ENCODE measurements at regions not wholly inside any gene's neighbourhood (a gene's known extent, or its start where the extent isn't known, plus 50 kb on each side); places are given as distances from the start of the nearest gene placed in this dataset.
A peak's percentile ranks its signal among the peaks of the same experiment; 100 is the strongest.
"Not testable (repeated sequence)": the region's sequence is repeated elsewhere in the genome, so short reads cannot be mapped to it uniquely, and the experiment has no call there.

DNA sequence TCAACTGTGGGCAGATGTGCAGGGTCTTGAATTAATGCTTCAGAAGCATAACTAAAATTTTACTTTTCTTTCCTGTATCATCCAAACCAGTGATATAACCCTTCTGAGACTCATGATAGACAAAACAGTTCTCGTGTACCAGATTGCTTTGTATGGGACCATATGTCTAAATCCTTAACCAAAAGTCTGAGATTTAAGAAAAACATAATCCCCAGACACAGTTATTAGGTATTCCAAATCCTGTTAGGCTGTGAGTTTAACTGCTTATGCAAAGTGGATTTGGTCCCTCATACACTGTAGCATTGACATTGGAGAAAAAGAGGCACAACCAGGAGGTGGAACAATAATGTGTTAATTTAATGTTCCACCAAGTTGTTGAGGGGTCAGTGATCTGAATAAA is 235.0 kb downstream of the PMAIP1 start:
- no peak for DNase-seq (ENCODE audit: low spot score)

DNA sequence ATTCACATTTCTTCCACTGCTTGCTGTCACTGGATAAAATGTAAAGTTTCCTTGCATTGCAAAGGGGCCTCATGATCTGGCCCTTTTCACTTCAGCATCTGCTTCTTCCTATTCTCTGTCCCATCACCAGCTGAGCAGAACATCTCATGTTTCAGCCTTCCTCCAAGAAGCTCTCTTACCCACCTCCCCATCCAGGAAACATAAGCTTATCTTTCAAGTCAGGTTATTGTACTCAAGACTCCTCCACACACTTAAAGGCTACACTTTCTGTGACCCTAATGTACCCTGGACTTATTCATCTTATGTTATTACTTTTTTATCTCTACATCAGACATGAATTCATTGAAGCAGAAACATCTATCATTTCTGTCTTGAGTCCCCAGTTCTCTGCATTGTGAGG is 230.5 kb downstream of the PMAIP1 start:
- no peak for DNase-seq (ENCODE audit: low spot score)

DNA sequence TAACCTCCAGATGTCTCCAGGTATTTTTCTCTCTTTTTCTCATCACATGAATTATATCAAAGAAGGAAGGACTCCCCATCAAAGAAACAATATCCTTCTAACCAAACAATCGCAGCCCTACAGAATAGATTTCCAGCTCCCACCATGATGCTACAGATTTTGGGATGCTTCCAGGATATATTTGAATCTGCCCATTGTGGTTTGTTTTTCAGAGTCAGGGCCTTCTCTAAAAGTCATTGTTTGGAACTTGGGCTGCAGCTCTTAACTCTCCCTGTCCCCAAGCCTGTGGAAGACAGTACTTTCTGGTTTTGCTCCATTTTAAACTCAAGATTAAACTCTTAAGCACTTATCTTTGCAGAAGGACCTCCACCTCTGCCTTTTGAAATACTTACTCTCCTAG is 223.2 kb downstream of the PMAIP1 start:
- no peak for DNase-seq (ENCODE audit: low spot score)

DNA sequence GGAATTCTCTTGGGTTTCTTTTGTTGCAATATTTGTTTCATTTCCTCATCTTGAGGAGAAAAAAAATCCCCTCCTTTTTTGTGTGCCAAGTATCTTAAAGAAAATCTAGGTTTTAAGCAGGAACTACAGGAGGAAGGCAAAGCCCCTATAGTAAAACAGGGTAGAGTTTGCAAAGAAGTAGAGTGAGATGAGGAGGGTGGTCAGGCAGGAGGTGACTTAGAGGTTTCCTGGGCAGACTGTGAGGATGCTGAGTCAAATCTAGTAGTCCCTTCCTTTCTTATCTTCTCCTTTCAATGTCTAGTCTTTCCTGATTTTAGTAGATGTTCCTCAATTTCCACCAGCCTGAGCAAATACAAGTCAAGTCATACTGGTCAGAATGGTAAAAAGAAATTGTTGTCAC is 222.5 kb downstream of the PMAIP1 start:
- DNase-seq (ENCODE audit: low spot score) = no peak

DNA sequence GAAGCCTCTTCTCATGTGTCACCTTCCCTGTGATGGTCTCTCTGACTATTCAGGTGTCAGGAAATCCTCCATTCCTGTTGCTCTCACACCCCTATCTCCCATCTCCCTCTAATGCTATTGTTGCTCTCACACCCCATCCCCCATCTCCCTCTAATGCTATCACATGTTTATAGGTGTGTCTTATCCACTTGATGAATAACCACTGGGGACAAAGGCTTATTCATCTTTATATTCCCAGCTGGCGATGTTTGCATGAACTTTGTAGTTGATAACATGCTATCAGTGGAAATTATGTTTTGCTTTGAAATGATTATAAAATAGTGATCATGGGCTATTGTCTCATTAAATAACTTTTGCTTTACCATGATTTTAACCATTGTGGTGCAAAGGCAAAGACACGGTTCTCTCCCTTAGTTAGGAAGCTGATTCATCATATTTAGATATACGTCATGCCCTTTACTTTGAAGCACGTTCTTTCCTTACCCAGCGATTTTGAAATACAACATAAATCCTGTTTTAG is 220.5 kb downstream of the PMAIP1 start:
- DNase-seq (ENCODE audit: low spot score) = no peak

DNA sequence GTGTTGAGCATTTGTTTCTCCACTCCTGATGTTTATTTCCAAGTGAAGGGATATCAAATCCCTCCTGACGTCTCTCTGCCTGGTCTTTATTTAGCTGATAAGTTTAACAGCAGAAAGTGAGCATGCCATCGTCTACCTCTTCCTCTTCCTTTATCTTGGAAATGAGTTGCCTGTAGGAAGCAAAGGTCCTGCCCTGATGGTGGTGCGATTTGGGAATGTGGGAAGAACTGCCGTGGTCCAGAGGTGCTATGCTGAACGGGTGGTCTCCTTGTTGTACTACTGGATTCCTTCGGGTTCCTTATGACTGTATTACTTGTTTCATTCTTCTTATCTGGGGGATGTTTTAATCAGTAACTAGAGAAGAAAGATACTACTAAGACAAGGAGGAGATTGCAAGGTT is 217.5 kb downstream of the PMAIP1 start:
- DNase-seq (ENCODE audit: low spot score) = no peak

DNA sequence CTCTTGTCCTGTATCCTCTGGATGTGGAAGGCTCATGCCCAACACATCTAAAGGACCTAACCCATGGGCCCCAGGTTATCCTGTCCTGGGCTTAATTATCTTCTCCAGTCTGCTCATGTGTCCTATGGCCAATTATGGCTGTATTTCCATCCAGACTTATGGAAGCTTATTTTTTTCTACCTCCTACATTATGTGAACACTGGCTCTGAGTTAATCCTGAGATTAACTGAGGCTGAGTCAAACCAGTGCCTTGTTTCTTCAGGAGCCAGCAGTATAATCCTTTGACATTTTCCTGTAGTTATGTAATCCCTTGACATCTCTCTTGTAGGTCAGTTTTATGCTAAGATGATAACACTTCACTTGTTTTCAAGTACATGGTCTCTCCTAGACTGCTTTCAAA is 213.6 kb downstream of the PMAIP1 start:
- DNase-seq (ENCODE audit: low spot score) = no peak

DNA sequence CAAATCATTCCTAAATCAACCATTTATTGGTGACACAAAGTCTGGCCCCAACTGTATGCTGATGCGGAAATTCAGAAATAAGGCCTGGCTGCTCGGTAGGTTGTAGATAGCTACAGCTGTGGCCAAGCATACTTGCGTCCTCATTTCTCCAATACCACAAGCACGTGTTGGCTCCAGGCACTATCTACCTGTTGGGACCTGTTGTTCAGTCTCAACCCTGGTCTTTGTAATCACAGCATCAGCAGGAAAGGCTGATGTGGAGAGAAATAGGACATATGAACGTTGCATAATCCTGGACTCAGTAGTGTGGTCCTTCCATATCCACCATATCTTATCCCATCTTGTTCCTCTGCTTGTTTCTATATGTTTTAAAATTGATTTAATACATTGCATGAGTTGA is 212.6 kb downstream of the PMAIP1 start:
- DNase-seq (ENCODE audit: low spot score) = no peak

DNA sequence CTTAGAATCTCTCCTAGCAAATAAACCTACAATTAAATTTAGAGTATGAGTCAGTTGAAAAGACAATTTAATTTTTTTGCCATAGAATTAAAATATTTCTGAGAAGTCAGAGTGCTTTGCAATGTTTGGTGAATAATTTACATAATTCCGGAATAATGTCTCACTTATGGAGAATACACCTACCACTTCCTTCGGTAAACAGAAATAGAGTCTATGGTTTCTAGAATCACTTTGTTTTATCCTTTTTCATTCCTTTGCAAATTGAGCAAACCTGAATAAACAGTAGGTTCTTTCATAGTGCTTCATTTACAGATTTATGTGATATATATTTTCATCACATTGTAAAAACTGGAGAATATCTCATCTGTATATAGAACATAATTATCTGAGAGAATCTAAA is 211.7 kb downstream of the PMAIP1 start:
- no peak for DNase-seq (ENCODE audit: low spot score)

DNA sequence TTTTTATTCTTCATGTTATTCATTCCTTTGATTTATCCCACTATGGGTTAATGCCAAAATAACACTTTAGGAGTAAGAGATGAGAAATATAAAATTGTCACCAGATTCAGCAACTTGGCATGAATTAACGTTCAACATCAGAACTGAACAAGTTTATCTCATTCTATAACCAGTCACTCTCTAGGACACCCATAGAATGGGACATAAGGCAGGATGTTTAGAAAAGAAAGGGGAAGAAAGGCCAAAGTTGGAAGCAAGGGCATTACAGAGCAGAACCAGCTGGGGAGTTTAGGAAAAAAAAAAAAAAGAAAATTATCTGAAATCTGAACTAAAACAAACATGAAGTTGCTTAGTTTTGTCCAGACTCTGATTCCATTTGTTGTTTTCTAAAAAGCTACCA is 211.0 kb downstream of the PMAIP1 start:
- DNase-seq (ENCODE audit: low spot score) = no peak

DNA sequence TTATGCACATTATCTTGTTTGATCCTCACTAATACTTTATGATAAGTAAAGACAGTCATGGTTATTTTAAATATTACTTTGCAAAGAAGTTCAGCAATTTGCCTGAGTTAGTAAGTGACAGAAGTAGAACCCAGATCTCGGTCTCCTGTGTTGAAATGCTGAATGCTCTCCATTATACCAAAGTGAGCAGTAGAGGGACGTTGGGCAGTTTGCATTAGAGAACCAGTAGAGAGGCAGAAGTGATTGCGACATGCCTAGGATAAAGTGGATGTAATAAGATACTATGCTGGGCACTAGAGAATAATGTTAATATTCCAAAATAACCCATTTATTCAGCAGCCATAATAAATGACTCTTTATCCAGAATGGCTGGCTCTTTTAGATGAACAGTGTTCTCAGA is 201.0 kb downstream of the PMAIP1 start:
- DNase-seq (ENCODE audit: low spot score) = no peak

DNA sequence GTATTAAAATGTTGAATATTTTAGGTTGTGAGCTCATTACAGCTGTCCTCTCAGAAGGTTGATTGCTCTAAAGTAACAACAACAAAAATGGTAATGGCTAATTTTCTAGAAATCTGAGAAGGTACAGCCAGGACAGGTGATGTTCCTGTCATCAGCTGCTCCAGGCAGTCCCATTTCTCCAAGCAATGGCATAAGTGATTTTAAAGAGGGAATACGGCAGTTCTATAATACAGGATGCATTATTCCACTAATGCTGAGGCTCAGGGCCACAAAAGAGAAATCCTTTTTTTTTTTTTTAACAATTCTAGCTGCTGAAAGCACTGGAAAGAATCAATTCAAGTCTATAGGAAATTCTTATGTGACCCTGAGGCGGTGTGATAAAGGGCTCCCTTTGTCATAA is 199.9 kb downstream of the PMAIP1 start:
- DNase-seq (ENCODE audit: low spot score) = no peak

DNA sequence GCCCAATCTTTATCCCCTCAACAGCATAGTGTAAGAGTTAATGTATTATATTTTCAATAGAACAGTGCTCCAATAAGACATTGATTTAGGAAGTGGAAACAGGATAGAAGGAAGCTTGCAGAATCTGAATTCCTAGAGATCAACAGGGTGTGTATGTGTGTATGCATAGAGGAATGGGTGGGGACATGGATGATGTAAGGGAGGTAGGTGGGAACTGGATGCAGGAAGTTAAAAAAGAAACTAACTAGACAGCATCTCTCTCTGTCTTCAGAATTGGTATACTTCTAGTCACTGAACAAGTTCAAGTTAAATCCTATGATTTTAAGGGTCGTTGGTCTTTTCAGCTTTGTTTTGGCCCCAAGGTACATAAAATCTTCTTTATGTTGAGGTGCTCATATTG is 196.6 kb downstream of the PMAIP1 start:
- DNase-seq (ENCODE audit: low spot score) = no peak

DNA sequence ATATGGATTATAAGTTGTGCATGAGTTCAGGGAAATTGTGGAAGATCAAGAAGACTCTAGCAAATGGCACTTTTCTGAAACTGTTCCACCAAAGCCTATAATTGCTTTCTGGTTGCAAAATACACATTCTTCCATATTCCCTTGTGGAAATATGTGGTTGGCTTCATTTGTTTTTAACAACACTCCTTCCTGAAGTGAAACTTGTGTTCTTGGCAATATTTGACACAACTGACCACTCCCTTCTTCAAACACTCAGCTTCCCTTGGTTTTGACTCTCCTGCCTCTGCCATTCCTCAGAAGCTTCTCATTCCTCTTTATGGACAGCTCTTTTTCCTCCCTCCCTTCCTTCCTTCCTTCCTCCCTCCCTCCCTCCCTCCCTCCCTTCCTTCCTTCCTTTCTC is 192.3 kb downstream of the PMAIP1 start:
- DNase-seq (ENCODE audit: low spot score) = no peak

DNA sequence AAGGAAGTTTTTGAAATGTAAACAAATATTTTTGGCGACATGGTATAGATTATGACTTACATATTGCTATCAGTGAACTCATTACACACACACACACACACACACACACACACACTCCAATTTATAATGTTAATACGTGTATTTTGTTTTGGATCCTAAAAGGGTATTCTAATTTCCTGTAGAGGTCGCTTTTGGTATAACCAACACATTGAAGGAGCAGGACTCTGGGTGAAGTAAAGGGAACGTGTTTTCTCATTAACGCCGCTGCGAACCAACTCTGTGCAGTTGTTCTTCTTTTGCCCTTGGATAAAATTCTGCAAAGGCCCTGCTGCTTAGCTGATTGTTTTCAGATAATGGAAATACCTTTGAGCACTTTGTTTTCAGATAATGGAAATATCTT is 190.4 kb downstream of the PMAIP1 start:
- peak; percentile 58 for DNase-seq (ENCODE audit: low spot score)

DNA sequence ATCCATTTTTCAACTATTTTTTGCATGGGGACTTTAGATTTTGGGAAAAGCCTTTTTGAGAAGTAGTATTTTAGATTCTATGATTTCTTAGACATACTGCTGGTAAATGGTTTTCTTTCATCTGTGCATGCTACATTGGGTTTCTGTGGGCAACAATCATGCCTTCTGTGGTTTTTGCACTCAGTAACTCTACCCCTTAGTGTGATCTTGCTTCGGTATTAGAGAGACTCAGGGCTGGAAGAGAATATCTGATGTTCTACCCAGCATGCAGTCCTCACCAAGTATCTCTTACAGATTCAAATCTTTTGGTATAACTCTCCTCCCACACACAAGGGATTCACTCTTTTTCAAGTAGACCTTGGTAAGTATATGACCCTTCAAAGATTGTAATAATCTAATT is 183.0 kb downstream of the PMAIP1 start:
- no peak for DNase-seq (ENCODE audit: low spot score)

DNA sequence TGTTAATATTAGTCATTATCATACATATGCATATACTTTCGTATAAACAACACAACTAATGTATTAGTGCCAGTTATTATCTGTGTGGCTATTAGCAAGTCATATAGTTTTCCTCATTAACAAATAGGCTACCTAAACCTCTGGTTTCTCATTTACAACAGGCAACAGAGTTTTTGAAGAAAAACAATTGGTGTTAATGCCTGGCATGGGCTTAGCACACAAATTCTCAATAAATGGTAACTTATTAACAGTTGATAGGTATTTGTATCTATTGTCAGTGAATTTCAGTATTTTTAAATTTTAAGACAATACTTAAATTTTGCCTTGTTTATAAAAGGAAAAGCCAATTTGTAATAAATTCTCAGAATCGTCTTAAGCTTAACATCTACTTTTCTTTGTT is 182.5 kb downstream of the PMAIP1 start:
- DNase-seq (ENCODE audit: low spot score) = no peak

DNA sequence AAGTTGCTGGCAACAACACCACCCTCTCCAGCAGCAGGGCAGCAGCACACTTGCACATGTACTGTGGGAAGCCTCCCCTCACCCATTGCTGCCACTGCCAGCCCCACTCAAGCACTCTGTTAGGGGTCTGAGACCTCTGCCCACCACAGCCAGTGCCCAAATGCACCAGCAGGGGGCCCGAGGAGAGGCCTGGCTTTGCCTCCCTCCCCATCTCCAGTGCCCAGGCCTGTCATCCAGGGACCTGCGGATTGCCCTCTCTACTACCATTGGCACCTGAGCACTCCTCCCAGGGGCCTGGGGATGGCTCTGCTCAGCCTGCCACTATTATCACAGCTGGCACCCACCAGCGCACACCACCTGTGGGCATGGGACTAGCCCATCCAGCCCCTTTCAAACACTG is 175.7 kb downstream of the PMAIP1 start:
- no peak for DNase-seq (ENCODE audit: low spot score)

DNA sequence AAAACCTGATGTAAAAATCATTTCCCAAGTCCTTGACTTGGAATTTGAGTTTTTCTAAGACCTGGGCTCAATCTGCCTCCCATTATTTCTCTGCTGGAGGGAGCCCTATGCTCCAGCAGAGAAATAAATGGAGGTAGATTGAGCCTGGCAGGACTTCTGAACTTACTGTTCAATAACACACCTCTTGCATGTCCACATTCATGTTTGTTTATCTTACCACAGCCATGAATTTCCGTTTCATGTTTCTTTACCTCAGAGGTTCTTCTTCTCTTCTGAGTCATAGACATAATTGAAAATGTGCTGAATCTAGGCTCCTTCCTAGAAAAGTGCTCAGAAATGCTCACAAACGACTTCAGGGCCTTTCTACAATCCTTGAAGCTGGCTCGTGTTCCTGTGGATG is 170.8 kb downstream of the PMAIP1 start:
- DNase-seq (ENCODE audit: low spot score) = no peak

DNA sequence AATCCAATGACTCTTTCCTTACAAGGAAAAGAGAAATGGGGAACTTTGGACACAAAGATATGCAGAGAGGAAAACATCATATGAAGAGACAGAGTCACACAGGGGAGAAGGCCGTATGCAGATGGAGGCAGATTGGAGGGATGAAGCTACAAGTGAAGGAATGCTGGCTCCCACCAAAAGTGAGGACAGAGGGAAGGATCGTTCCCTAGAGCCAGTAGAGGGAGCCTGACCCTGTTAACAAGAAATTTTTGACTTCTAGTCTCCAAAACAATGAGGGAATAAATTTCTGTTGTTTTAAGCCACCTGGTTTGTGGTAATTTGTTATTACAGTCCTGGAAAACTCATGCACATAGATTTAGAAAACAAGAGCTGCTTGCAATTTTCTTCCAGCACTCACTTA is 169.3 kb downstream of the PMAIP1 start:
- DNase-seq (ENCODE audit: low spot score) = no peak

DNA sequence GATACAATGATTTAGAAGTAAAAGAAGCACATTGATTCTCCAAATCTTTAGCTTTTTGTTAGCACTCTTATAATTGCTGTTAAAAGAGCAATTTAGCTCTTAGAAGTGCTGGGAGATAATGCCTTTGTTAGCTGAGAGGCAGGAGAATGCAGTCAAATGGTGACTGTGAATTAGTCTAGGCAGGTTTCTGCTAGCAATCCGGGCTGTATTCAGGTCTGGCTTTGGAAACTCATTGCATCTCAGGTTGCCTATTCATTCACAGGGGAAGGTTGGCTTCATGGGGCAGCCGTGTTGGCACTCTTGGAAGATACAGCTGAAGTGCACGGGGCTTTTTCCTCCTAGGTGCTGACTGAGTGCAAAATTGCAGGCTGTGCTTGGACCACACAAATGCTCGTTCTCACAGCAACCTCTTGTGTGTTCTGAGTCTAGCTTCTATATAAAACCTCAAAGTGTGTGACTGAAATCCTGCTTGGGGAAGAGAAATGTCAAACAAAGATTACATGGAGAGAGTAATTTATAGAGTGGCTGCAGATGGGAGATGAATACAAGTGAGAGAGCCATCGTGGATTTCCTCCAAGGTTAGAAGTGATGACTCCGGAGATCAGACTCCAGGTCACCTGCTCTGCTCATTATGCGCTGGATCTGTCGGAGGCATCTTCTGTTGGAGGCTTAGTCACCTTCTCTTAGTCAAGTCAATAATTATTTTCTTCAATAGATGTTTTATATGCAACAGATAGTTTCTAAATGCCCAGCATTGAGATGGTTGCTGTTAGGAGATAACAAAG is 167.8 kb downstream of the PMAIP1 start:
- no peak for DNase-seq (ENCODE audit: low spot score)

DNA sequence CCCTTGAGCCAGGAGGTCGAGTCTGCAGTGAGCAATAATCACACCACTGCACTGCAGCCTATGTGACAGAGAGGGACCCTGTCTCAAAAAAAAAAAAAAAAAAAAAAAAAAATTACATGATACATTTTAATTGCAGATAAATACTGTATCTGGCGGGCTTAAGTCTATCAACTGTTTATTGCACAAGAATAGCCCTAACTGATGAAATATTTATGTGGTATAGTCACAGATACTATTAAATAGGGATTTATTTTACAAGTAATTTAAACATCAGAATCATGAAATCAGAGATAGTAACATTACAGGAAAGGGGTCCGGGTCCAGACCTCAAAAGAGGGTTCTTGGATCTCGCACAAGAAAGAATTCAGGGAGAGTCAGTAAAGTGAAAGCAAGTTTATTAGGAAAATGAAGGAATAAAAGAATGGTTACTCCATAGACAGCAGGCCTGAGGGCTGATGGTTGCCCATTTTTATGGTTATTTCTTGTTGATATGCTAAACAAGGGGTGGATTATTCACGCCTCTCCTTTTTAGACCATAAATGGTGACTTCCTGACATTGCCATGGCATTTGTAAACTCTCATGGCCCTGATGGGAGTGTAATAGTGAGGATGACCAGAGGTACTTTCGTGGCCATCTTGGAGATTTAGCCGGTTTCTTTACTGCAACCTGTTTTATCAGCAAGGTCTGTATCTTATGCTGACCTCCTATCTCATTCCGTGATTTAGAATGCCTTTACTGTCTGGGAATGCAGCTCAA is 166.6 kb downstream of the PMAIP1 start:
- no peak for DNase-seq (ENCODE audit: low spot score)

DNA sequence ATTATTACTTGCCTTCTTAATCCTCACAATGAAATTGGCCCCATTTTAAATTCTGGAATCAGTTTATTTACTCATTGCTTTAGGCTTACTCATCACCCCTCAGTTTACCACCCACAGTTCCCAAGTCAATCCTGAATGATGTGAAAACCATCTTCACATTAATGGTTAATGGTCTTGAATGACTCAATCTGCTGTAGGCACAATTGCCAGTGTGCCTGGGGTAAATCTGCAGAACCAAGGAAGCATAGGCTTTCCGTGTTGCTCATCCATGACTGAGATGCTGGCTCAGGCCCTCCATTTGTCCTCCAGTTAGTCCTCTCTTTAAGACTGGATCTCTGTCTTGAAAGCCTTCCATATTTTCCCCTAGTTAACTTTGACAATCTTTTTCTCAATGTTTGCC is 164.5 kb downstream of the PMAIP1 start:
- DNase-seq (ENCODE audit: low spot score) = no peak

DNA sequence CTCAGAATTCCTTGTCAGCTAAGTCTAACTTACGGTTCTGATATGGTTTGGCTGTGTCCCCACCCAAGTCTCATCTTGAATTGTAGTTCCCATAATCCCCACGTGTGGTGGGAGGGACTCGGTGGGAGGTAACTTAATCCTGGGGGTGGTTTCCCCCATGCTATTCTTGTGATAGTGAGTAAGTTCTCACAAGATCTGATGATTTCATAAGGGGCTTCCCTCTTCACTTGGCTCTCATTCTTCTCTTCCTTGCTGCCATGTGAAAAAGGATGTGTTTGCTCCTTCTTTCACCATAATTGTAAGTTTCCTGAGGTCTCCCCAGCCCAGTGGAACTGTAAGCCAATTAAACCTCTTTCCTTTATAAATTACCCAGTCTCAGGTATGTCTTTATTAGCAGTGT is 163.0 kb downstream of the PMAIP1 start:
- not testable (repeated sequence) for DNase-seq (ENCODE audit: low spot score)
